ENCODE measurements at regions not wholly inside any gene's neighbourhood (a gene's known extent, or its start where the extent isn't known, plus 50 kb on each side); places are given as distances from the start of the nearest gene placed in this dataset.

DNA sequence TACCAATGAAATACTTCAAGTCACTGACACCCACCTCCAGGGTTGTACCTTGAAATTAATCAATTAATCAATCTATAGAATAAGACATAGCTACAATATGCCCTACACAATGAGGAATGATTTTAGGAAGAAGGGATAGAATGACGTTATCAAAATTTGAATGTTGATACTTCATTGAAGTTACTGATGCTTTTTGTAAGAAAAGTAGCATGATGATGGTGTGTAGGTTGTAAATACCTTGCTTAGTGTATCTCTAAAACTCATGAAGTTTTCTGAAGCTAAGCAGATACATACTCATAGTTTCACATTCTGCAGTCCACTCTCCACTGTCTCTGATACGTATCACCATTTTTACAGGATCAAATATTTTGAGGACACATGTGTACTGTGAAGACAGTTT, 670.4 kb upstream of the GOT2 start:
- Mint-ChIP-seq H3K36me3 (ENCODE audit: low read depth) (no peaks in the 10 kb centered on the region), H3K27me3 (no peaks in the 10 kb centered on the region), H3K9me3 (peaks cover 8% of the 10 kb centered on the region), H3K27ac (no peak overlapping the region), H3K4me1 (ENCODE audit: low read depth) (no peaks in the 10 kb centered on the region), H3K4me3 (no peak overlapping the region)

DNA sequence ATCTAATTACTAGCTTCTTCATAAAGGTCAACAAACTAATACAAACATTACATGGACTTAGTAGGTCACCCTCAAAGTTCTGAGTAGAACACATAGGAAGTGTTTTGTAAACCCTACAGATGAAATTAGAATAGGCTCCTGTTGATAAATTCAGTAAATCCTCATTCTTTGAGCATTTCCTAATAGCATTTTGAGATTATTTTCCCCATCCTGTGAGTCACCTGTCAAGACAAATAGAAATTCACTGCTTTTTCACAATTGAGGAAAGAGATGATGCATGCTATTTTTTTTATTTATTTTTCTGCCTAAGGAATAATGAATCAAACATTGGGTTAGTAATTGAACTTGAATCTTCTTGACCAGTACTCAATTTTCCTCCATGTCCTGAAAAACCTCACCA, 666.7 kb upstream of the GOT2 start:
- no peak overlapping the region for H3K4me3 Mint-ChIP-seq
- peaks cover 15% of the 10 kb centered on the region for H3K9me3 Mint-ChIP-seq
- no peaks in the 10 kb centered on the region for H3K4me1 Mint-ChIP-seq (ENCODE audit: low read depth)
- H3K27ac Mint-ChIP-seq, result no peak overlapping the region
- H3K36me3 Mint-ChIP-seq (ENCODE audit: low read depth), result no peaks in the 10 kb centered on the region
- no peaks in the 10 kb centered on the region for H3K27me3 Mint-ChIP-seq

DNA sequence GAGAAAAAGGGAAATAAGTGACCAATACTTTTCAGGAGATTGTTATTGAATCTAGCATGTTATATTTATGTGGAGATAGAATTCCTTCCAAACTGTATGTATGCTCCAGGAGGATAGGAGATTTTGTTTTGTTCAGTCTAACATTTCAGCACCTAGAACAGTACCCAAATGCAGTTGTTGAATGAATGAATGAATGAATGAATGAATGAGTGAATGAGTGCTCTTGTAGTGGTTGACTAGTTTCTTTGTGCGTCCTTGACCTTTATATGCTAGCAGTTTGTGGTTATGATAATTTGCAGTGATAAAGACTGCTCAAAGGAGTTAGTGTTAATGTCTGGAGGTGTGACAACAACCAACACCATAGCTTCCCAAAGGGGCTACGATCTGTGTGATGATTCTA, 663.5 kb upstream of the GOT2 start:
- no peaks in the 10 kb centered on the region for H3K36me3 Mint-ChIP-seq (ENCODE audit: low read depth)
- no peak overlapping the region for H3K4me3 Mint-ChIP-seq
- no peaks in the 10 kb centered on the region for H3K4me1 Mint-ChIP-seq (ENCODE audit: low read depth)
- H3K27ac Mint-ChIP-seq, result no peak overlapping the region
- no peaks in the 10 kb centered on the region for H3K27me3 Mint-ChIP-seq
- H3K9me3 Mint-ChIP-seq, result peaks cover 11% of the 10 kb centered on the region

DNA sequence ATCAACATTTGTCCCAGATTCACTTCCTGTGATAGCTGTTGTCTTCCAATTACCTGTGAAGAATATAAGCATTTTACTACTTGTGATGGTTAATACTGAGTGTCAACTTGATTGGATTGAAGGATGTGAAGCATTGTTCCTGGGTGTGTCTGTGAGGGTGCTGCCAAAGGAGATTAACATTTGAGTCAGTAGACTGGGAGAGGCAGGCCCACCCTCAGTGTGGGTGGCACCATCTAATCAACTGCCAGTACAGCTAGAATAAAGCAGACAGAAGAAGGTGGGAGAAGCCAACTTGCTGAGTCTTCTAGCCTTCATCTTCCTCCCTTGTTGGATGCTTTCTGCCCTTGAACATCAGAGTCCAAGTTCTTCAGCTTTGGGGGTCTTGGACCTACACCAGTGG, 660.4 kb upstream of the GOT2 start:
- H3K4me1 Mint-ChIP-seq (ENCODE audit: low read depth), result no peaks in the 10 kb centered on the region
- H3K9me3 Mint-ChIP-seq, result peaks cover 15% of the 10 kb centered on the region
- H3K27me3 Mint-ChIP-seq, result no peaks in the 10 kb centered on the region
- no peak overlapping the region for H3K4me3 Mint-ChIP-seq
- no peaks in the 10 kb centered on the region for H3K36me3 Mint-ChIP-seq (ENCODE audit: low read depth)
- no peak overlapping the region for H3K27ac Mint-ChIP-seq

DNA sequence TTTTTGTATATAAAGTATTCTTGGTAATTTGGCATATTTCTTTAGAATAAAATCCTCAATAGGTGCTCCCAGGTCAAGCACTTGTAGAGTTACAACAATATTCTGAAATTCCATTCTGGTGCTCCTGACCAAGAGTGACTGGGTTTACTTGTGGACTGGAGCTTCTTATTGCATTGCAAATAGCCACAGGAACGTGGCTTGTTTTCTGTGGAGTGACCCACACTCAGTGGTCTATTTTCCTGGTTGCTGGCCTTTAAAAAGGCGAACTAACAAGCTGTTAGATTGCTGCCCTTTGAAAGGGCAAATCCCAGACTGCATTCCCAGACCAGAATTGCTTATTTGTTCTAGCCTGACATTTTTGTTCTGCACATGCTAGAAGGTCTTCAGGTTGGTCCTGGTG, 658.8 kb upstream of the GOT2 start:
- no peak overlapping the region for H3K4me3 Mint-ChIP-seq
- H3K36me3 Mint-ChIP-seq (ENCODE audit: low read depth), result no peaks in the 10 kb centered on the region
- H3K4me1 Mint-ChIP-seq (ENCODE audit: low read depth), result no peaks in the 10 kb centered on the region
- no peak overlapping the region for H3K27ac Mint-ChIP-seq
- H3K27me3 Mint-ChIP-seq, result no peaks in the 10 kb centered on the region
- peaks cover 17% of the 10 kb centered on the region for H3K9me3 Mint-ChIP-seq

DNA sequence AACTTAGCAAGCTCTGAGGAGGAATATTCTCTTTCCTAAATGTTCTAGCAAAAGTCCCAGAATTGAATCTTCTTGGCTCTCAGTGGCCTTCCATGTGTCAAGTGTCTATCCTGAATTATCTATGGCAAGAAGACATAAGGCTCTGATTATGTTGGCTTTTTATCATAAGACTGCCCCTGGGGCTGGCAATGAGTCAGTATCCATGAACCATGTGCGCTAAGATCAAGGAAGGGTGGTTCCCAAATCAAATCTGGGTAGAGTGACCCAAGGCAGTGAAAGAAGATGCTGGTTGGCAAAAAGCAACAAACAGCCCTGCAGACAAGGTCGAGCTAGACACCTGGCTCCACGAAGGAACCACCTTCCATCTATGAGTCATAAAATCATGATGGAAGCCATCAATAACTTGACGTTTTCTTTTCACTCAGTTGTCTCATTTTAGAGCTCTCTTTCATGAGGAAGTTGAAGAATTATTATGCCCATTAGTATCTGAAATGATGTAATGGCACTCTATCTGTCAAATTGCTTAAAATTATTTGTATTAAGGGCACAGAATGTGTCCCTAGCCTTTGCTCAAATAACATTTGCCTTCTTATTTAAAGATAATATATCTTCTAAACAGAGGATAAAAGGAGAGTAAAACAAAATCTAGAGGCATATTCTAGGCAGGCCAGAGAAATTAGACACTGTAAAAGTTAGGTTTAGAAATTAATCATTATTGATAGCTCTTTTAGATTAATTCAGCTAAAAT, 657.7 kb upstream of the GOT2 start:
- Mint-ChIP-seq H3K27ac (no peak overlapping the region), H3K36me3 (ENCODE audit: low read depth) (no peaks in the 10 kb centered on the region), H3K9me3 (peaks cover 12% of the 10 kb centered on the region), H3K27me3 (no peaks in the 10 kb centered on the region), H3K4me3 (no peak overlapping the region), H3K4me1 (ENCODE audit: low read depth) (no peaks in the 10 kb centered on the region)

DNA sequence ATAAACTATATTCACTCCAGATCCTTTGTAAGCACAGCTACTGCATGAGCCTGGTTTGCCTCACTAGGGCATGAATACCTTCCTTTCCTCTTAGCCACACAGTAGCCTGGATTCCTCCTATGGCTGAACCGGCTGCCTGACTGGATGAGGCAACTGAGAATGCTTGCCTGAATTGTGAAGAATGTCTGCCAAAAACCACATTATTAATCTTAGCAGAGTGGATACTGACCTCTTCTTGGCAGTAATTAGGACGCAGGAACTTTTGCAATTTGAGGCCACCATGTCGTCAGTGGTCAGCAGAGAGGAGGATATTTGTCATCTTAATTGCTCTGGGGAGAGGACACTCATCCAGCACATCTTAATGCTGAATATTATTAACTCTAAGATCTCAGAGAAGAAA, 651.8 kb upstream of the GOT2 start:
- Mint-ChIP-seq H3K27ac (no peak overlapping the region), H3K9me3 (peaks cover 10% of the 10 kb centered on the region), H3K36me3 (ENCODE audit: low read depth) (no peaks in the 10 kb centered on the region), H3K4me1 (ENCODE audit: low read depth) (no peaks in the 10 kb centered on the region), H3K4me3 (no peak overlapping the region), H3K27me3 (no peaks in the 10 kb centered on the region)

DNA sequence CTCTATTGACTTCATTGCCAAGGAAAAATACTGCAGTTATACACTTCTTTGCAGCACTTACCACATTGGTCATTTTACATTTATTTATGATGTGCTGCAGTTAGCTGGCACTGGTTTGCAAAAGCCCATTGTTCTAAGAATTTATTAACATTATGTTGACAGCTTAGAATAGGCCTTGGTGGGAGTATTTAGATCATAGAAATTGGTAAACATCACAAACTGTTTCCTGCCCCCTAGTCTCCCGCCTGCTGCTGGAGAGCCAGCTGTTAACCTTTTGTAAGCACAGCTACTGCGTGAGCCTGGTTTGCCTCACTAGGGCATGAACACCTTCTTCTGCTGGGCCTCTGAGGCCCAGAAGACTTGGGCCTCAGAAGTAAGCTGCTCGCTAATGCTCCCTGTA, 651.4 kb upstream of the GOT2 start:
- H3K36me3 Mint-ChIP-seq (ENCODE audit: low read depth), result no peaks in the 10 kb centered on the region
- H3K4me1 Mint-ChIP-seq (ENCODE audit: low read depth), result no peaks in the 10 kb centered on the region
- no peaks in the 10 kb centered on the region for H3K27me3 Mint-ChIP-seq
- peaks cover 7% of the 10 kb centered on the region for H3K9me3 Mint-ChIP-seq
- no peak overlapping the region for H3K27ac Mint-ChIP-seq
- no peak overlapping the region for H3K4me3 Mint-ChIP-seq

DNA sequence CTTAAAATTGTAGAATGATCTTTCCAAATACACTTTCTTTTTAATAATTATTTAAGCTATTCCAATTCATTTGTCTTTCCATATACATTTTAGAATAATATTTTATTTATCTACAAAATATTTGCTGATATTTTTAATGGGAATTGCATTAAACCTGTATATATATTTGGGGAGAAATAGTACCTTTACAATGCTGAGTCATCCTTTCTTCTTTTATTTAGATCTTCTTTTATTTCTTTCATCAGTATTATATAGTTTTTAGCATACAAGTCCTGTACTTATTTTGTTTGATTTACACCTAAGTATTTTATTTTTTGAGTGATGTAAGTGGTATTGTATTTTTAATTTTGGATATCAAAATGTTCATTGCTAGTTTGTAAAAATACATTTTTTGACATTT, 639.5 kb upstream of the GOT2 start:
- Mint-ChIP-seq H3K9me3 (no peaks in the 10 kb centered on the region), H3K4me1 (ENCODE audit: low read depth) (no peaks in the 10 kb centered on the region), H3K36me3 (ENCODE audit: low read depth) (no peaks in the 10 kb centered on the region), H3K4me3 (no peak overlapping the region), H3K27me3 (no peaks in the 10 kb centered on the region), H3K27ac (no peak overlapping the region)

DNA sequence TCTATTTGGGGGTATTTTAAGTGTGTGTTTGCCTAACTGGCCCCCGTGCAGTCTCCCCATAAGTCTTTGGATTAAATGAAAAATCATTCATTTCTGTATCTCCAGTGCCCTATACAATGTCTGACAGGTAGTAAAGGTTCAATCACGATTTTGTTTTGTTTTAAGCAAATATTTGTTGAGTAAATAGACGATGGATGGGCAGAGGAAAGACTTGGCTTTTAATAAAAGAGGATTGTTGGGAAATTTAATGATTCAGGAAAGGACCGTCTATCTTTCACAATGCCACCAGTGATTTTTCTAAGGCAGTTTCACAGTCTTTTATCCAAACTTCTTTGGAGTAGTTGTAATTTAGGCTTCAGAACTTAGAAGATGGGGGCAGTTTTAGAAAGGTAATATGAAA, 636.6 kb upstream of the GOT2 start:
- Mint-ChIP-seq H3K27ac (no peak overlapping the region), H3K4me1 (ENCODE audit: low read depth) (no peaks in the 10 kb centered on the region), H3K36me3 (ENCODE audit: low read depth) (no peaks in the 10 kb centered on the region), H3K9me3 (peaks cover 8% of the 10 kb centered on the region), H3K4me3 (no peak overlapping the region), H3K27me3 (no peaks in the 10 kb centered on the region)

DNA sequence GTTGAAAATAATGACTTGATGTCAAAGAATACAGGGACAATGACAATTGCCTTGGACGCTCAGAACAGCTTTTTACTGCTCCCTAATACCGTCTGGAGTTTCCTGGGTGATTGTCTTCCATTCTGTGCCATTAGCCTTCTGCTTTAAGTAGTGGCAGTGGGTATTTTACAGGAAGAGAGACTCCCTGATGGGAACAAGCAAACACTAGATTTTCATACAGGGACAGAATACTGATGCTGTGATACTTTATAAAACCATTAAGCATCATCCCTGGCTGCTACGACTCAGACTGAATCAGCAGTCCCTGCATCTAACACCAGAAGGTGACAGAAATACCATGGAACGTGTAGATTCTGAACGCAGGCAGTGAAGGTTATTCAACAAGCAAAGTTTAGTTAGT, 635.4 kb upstream of the GOT2 start:
- no peak overlapping the region for H3K4me3 Mint-ChIP-seq
- peaks cover 8% of the 10 kb centered on the region for H3K9me3 Mint-ChIP-seq
- no peaks in the 10 kb centered on the region for H3K36me3 Mint-ChIP-seq (ENCODE audit: low read depth)
- no peak overlapping the region for H3K27ac Mint-ChIP-seq
- no peaks in the 10 kb centered on the region for H3K4me1 Mint-ChIP-seq (ENCODE audit: low read depth)
- H3K27me3 Mint-ChIP-seq, result no peaks in the 10 kb centered on the region

DNA sequence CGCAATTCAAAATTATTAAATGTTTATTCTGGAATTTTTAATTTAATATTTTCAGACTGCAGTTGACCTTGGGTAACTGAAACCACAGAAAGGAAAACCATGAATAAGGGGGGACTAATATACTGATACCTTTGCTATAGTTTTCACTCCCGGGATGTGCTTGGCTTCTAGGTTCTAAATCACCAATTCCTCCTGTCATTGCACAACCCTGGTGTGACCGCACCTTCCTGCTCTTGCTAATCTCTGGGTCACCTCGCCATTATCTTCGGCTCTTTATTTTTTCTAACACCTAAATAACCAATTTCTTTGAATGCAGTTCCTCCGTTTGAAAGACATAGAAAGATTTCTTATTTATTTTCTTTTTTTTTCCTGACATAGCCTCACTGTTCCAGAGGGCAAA, 634.5 kb upstream of the GOT2 start:
- Mint-ChIP-seq H3K27me3 (no peaks in the 10 kb centered on the region), H3K4me1 (ENCODE audit: low read depth) (no peaks in the 10 kb centered on the region), H3K4me3 (no peak overlapping the region), H3K9me3 (peaks cover 8% of the 10 kb centered on the region), H3K27ac (no peak overlapping the region), H3K36me3 (ENCODE audit: low read depth) (no peaks in the 10 kb centered on the region)

DNA sequence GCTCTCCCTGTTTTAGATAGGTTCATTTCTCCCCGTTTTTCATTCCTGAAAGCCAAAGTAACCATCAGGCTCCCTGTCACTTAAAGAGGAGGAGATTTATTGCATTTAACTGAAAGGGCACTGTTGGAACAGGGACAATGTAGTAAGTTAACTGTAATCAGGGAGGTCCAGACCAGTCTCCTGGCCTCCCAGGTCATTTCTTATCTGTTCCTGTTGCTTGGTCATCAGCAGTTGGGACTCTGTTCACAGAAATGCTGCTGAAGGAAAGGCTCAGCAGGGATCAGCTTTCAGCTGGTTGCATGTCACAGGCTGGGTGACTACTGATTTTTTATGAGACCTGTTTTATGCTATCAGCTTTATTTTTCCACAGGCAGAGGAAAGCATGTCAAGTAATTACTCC, 622.6 kb upstream of the GOT2 start:
- no peak overlapping the region for H3K27ac Mint-ChIP-seq
- no peaks in the 10 kb centered on the region for H3K4me1 Mint-ChIP-seq (ENCODE audit: low read depth)
- no peaks in the 10 kb centered on the region for H3K36me3 Mint-ChIP-seq (ENCODE audit: low read depth)
- H3K27me3 Mint-ChIP-seq, result no peaks in the 10 kb centered on the region
- no peak overlapping the region for H3K4me3 Mint-ChIP-seq
- peaks cover 14% of the 10 kb centered on the region for H3K9me3 Mint-ChIP-seq

DNA sequence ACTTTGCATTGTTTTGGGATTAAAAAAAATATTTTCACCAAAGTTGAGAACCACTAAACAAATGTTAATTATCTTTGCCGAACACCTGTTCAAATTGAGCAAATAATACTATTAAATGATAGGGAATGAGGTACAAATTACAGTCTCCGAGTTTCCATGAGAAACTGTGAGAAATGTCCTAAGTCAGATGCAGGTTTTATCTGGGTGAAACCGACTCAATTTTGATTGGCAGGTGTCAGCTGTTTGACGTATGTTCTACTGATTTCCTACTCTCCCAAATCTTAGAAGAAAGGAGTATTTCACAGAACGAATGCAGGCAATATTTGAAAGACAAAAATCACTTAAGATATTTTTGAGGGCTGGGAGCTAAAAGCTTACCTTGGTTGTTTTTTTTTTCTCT, 622.0 kb upstream of the GOT2 start:
- H3K36me3 Mint-ChIP-seq (ENCODE audit: low read depth), result no peaks in the 10 kb centered on the region
- peaks cover 14% of the 10 kb centered on the region for H3K9me3 Mint-ChIP-seq
- H3K4me3 Mint-ChIP-seq, result no peak overlapping the region
- no peaks in the 10 kb centered on the region for H3K27me3 Mint-ChIP-seq
- H3K27ac Mint-ChIP-seq, result no peak overlapping the region
- no peaks in the 10 kb centered on the region for H3K4me1 Mint-ChIP-seq (ENCODE audit: low read depth)

DNA sequence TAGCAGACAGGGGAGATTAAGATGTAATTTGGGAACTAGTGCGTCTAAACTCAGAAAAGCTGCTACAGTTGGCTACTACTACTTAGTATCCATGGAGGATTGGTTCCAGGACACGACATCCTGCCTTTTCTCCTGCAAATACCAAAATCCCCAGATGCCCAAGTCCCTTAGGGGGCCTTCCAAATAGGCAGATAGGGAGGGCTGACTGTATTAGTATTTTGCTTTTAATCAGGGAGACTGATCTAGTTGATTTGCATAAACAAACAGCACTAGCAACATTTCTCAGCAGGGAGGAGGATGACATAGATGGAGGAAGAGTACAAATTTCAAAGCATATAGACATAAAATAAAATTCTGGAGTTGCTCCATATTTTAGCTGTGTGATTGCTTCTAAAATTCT, 621.6 kb upstream of the GOT2 start:
- Mint-ChIP-seq H3K4me3 (no peak overlapping the region), H3K27ac (no peak overlapping the region), H3K27me3 (no peaks in the 10 kb centered on the region), H3K4me1 (ENCODE audit: low read depth) (no peaks in the 10 kb centered on the region), H3K36me3 (ENCODE audit: low read depth) (no peaks in the 10 kb centered on the region), H3K9me3 (peaks cover 14% of the 10 kb centered on the region)

DNA sequence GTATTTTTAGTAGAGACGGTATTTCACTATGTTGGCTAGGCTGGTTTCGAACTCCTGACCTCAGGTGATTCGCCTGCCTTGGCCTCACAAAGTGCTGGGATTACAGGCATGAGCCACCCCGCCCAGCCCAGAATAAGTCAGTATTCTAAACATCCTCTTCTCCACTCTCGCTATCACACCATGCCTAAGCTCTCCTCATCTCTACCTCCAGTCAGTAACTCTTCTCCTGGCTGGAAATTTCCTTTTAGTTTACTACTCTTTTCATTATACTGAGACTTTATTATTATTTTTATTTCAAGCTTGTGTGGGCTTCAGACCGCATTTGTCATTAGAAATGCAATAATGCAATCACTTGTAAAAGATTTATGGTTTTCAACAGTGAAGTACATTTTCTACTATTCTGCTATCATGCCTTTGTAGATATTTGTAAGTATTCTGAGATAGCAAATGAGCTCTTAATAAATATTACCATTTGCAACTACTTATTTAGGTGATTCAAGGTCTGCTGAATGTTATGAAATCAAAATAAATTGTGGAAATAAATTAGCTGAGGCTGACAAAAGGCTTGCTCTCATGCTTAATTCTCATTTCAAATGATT, 617.3 kb upstream of the GOT2 start:
- Mint-ChIP-seq H3K4me1 (ENCODE audit: low read depth) (no peaks in the 10 kb centered on the region), H3K27me3 (no peaks in the 10 kb centered on the region), H3K9me3 (peaks cover 9% of the 10 kb centered on the region)

More for the DNA sequence above, 617.3 kb upstream of the GOT2 start:
- Mint-ChIP-seq H3K27ac (no peak overlapping the region), H3K36me3 (ENCODE audit: low read depth) (no peaks in the 10 kb centered on the region), H3K4me3 (no peak overlapping the region)
